Esophagus muscularis mucosa (tissue), 4 donors: ENCODE measurements at regions not wholly inside any gene's neighbourhood (a gene's known extent, or its start where the extent isn't known, plus 50 kb on each side); places are given as distances from the start of the nearest gene placed in this dataset.

Experiments used
- DNase-seq: peaks from one replicate; pipeline ENCODE4 v3.0.0-alpha.2; 2017; ENCODE audit errors: extremely low spot score
- H3K27ac ChIP-seq, 4 donors: fragments of 200-600 bp; sonication (generic); replicated peaks in 1 of 4; 1 replicate in 3 of 4; 2 replicates in 1 of 4; pipeline ENCODE4 v1.5.1; 2016 to 2019; ENCODE audit warnings: mild to moderate bottlenecking in 1 of 4
- H3K27me3 ChIP-seq, 4 donors: fragments of 200-600 bp; sonication (generic); one replicate each; pipeline versions ENCODE4 v1.5.1 to v1.6.0; 2016 to 2019
- H3K36me3 ChIP-seq, 4 donors: fragments of 200-600 bp; sonication (generic); one replicate each; pipeline ENCODE4 v1.5.1; 2016 to 2019
- H3K4me1 ChIP-seq, 4 donors: fragments of 200-600 bp; sonication (generic); one replicate each; pipeline ENCODE4 v1.5.1; 2016 to 2019
- H3K4me3 ChIP-seq, 4 donors: fragments of 200-600 bp; sonication (generic); 1 replicate in 2 of 4; 2 replicates in 2 of 4; pipeline ENCODE4 v1.5.1; 2016 to 2019; ENCODE audit warnings: mild to moderate bottlenecking in 4 of 4, moderate library complexity in 1 of 4
- H3K9me3 ChIP-seq, 4 donors: fragments of 200-600 bp; sonication (generic); 1 replicate in 3 of 4; 2 replicates in 1 of 4; pipeline ENCODE4 v1.5.1; 2016 to 2019
- CTCF ChIP-seq, 3 experiments: fragments of 200-600 bp in 2 of 3; fragments of 450-650 bp in 1 of 3; sonication (generic) in 2 of 3; IDR thresholded peaks; one replicate each; pipeline ENCODE4 v1.5.1; 2017 to 2019; ENCODE audit warnings: antibody characterized with exemption in 3 of 3, mild to moderate bottlenecking in 2 of 3, moderate library complexity in 1 of 3
- EP300 ChIP-seq: sonication (generic); formaldehyde crosslinking; IDR thresholded peaks from one replicate; pipeline ENCODE4 v1.6.1; 2017; ENCODE audit warnings: antibody characterized with exemption
- POLR2A ChIP-seq: fragments of 450-650 bp; IDR thresholded peaks from one replicate; pipeline ENCODE4 v1.6.1; 2017; ENCODE audit warnings: antibody characterized with exemption, moderate library complexity, mild to moderate bottlenecking, low read depth
- POLR2AphosphoS5 ChIP-seq, 2 donors: sonication (generic); formaldehyde crosslinking; IDR thresholded peaks; one replicate each; pipeline ENCODE4 v1.6.1; 2017; ENCODE audit warnings: antibody characterized with exemption in 2 of 2
- WGBS: methylation state at CpG from one replicate; pipeline ENCODE4 v1.1.5; 2018; 5-methylcytosine and 5-hydroxymethylcytosine counted together
- intact Hi-C: fragments of 100-400 bp; cut with DNase I; formaldehyde crosslinking; loops from one replicate; pipeline ENCODE4 v1.15.1; 2023

GRCh38 chr18:71844814-71845213 lies 699.3 kb downstream of the CBLN2 start:
- TF ChIP-seq POLR2AphosphoS5 (IDR thresholded peaks at IDR 0.05): no peak
- TF ChIP-seq POLR2A: no peak
- TF ChIP-seq EP300: no peak
- TF ChIP-seq CTCF (IDR thresholded peaks at IDR 0.05): no peak
- no peak overlapping the region for H3K27ac ChIP-seq
- no peaks in the 10 kb centered on the region for H3K27me3 ChIP-seq
- WGBS: 70% methylated on average over 5 of the region's 5 CpGs
- no peak for DNase-seq
- H3K4me1 ChIP-seq: no peaks in the 10 kb centered on the region
- H3K9me3 ChIP-seq: no peaks in the 10 kb centered on the region
- H3K4me3 ChIP-seq: no peak overlapping the region
- no peaks in the 10 kb centered on the region for H3K36me3 ChIP-seq
- intact Hi-C loops: no loop called here

DNA sequence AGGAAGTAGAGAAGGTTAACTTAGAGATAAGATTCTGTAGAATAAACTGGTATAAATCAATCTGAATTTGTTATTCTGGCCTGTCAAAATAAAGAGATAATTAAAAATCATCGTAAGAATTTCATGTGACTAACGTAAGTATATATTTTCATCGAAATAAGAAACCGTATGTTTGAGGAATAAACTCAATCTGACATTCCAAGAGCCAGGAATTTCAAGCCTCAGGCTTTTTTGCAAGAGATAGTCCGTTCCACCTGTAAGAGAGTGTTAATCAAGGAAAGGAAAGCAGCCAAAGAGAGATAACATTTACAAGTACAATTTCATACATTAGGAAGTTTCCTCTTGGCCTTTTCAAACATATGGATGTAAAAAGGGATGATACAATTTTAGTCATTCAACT lies 701.5 kb downstream of the CBLN2 start:
- H3K4me3 ChIP-seq: no peak overlapping the region
- DNase-seq: no peak
- H3K27ac ChIP-seq: no peak overlapping the region
- intact Hi-C loops: no loop called here
- no peaks in the 10 kb centered on the region for H3K9me3 ChIP-seq
- no peaks in the 10 kb centered on the region for H3K27me3 ChIP-seq
- H3K36me3 ChIP-seq: no peaks in the 10 kb centered on the region
- WGBS: 84% methylated on average over 5 of the region's 5 CpGs
- no peaks in the 10 kb centered on the region for H3K4me1 ChIP-seq
- no peak for TF ChIP-seq POLR2AphosphoS5 (IDR thresholded peaks at IDR 0.05)
- no peak for TF ChIP-seq EP300
- no peak for TF ChIP-seq POLR2A
- no peak for TF ChIP-seq CTCF (IDR thresholded peaks at IDR 0.05)

DNA sequence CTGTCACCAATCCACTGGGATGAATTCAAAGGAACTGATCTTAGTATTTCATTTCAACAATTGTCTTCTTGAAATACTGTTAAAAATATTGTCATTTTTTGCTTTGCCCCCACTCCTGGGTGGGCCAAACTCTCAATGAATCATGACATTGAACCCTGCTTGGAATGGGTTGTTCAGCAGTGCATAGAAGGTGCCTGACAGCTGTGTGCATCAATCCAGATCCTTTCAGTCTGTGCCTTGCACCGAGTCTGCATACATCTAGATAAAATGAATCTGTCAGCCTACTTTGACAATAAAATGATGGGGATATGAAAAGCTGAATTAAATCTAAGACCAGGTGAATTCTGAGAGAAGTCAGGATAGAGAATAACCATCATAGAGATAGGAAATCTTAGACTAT lies 706.6 kb downstream of the CBLN2 start:
- H3K27me3 ChIP-seq: no peaks in the 10 kb centered on the region
- TF ChIP-seq POLR2A (no peak), EP300 (no peak), CTCF (IDR thresholded peaks at IDR 0.05) (no peak), POLR2AphosphoS5 (IDR thresholded peaks at IDR 0.05) (no peak)
- no peaks in the 10 kb centered on the region for H3K4me1 ChIP-seq
- intact Hi-C loops: no loop called here
- H3K9me3 ChIP-seq: no peaks in the 10 kb centered on the region
- H3K27ac ChIP-seq: no peak overlapping the region
- 67% methylated on average over 1 of the region's 1 CpG for WGBS
- no peak overlapping the region for H3K4me3 ChIP-seq
- DNase-seq: no peak
- H3K36me3 ChIP-seq: no peaks in the 10 kb centered on the region

DNA sequence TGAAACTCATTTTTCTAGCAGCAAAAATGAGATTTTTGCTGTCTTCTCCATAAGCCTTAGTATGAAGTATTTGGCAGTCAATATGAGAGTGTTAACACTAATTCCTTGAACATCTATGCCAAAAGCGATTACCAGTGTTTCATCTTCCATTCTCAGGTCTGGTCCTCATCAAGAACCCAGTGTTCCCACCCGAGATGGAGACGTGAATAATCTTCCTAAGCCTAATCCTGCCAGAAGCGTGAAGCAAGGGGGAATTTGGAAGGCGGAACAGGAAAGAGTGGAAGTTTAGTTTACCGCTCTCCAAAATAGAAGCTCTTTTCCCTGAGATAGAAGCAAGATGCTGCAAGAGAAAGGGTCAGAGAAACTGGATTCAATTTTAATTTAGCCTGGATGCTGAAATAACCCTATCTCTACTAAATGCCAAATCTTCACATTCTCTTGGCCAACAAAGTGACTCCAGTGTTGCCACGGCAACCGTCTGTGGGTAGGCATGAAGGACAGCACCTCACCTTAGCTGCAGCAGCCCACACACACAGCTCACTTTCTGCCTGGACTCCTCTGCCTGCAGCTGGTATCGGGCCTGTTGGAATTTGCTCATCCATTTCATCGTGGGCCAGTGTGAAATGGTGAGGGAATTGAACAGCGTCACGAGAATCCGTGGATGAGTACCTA lies 711.1 kb downstream of the CBLN2 start:
- H3K36me3 ChIP-seq: no peaks in the 10 kb centered on the region
- WGBS: 82% methylated on average over 13 of the region's 13 CpGs
- H3K4me1 ChIP-seq: peaks cover 0 to 24% (median 7%) of the 10 kb centered on the region in 4 donors
- no peak for DNase-seq
- intact Hi-C loops: no loop called here
- H3K27me3 ChIP-seq: no peaks in the 10 kb centered on the region
- no peak overlapping the region for H3K27ac ChIP-seq
- H3K9me3 ChIP-seq: no peaks in the 10 kb centered on the region
- H3K4me3 ChIP-seq: no peak overlapping the region
- no peak for TF ChIP-seq POLR2AphosphoS5 (IDR thresholded peaks at IDR 0.05)
- TF ChIP-seq EP300: no peak
- TF ChIP-seq CTCF (IDR thresholded peaks at IDR 0.05): no peak
- no peak for TF ChIP-seq POLR2A

- intact Hi-C loops: no loop called here
- no peak overlapping the region for H3K27ac ChIP-seq
Observed at GRCh38 chr18:71831039-71831438, 713.1 kb downstream of the CBLN2 start.

More at GRCh38 chr18:71831039-71831438, 713.1 kb downstream of the CBLN2 start:
- no peak for TF ChIP-seq EP300
- no peak for TF ChIP-seq CTCF (IDR thresholded peaks at IDR 0.05)
- TF ChIP-seq POLR2A: no peak
- TF ChIP-seq POLR2AphosphoS5 (IDR thresholded peaks at IDR 0.05): no peak
- no peak for DNase-seq
- Histone ChIP-seq H3K9me3 (no peaks in the 10 kb centered on the region), H3K4me3 (no peak overlapping the region), H3K27me3 (no peaks in the 10 kb centered on the region), H3K36me3 (no peaks in the 10 kb centered on the region), H3K4me1 (peaks cover 0 to 24% (median 7%) of the 10 kb centered on the region in 4 donors)
